ENCODE measurements at regions not wholly inside any gene's neighbourhood (a gene's known extent, or its start where the extent isn't known, plus 50 kb on each side); places are given as distances from the start of the nearest gene placed in this dataset.

DNA sequence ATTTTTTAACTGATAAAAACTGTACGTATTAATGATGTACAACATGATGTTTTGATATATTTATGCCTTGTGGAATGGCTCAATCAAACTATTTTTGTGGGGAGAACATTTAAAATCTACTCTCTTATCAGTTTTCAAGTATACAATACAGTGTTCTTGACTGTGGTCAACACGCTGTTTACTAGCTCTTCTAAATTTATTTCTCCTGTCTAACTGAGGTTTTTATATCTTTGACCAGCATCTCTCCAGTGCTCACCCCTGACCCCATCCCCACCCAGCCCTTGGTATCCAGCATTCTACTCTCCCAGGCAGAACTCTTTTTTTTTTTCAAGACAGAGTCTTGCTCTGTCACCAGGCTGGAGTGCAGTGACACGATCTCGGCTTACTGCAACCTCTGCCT is 169.6 kb upstream of the SNX2 start (continued):
- TF ChIP-seq, protein P1, sequence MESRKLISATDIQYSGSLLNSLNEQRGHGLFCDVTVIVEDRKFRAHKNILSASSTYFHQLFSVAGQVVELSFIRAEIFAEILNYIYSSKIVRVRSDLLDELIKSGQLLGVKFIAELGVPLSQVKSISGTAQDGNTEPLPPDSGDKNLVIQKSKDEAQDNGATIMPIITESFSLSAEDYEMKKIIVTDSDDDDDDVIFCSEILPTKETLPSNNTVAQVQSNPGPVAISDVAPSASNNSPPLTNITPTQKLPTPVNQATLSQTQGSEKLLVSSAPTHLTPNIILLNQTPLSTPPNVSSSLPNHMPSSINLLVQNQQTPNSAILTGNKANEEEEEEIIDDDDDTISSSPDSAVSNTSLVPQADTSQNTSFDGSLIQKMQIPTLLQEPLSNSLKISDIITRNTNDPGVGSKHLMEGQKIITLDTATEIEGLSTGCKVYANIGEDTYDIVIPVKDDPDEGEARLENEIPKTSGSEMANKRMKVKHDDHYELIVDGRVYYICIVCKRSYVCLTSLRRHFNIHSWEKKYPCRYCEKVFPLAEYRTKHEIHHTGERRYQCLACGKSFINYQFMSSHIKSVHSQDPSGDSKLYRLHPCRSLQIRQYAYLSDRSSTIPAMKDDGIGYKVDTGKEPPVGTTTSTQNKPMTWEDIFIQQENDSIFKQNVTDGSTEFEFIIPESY (IDR thresholded peaks at IDR 0.05; ENCODE audit: borderline replicate concordance, low read depth), result no peak
- TF ChIP-seq EP300 (IDR thresholded peaks at IDR 0.05; ENCODE audit: borderline replicate concordance in 1 of 2, low read depth in 1 of 2, low read length in 1 of 2), result no peak

DNA sequence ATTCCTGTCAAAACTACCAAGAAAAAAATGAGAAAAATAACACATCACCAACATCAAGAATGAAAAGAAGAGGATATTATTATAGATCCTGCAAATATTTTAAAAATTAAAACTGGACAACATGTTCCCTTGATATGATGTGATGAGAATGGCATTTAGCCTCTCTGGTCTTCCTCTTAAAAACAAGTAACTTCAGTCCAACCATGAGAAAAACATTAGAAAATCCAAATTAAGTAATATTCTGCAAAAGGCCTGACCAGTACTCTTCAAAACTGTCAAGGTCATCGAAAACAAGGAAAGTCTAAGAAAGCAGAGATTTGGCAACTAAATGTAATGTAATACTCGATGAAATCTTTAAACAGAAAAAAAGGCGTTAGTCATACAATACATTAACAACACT is 167.1 kb upstream of the SNX2 start:
- no peaks in the 10 kb centered on the region for H3F3A ChIP-seq (replicated peaks; ENCODE audit: insufficient read depth)
- no peaks in the 10 kb centered on the region for H3K27me3 ChIP-seq (ENCODE audit: insufficient read depth)
- no peaks in the 10 kb centered on the region for H4K20me1 ChIP-seq (ENCODE audit: insufficient read depth)
- no peak for DNase-seq
- no peaks in the 10 kb centered on the region for H3K4me1 ChIP-seq (ENCODE audit: control insufficient read depth in 1 of 2, insufficient read depth in 2 of 2, low read depth in 1 of 2, low read length in 1 of 2)
- H3K4me2 ChIP-seq, result no peak overlapping the region
- no peak overlapping the region for H3K27ac ChIP-seq (ENCODE audit: low read depth in 2 of 2, low read length in 1 of 2)
- no peaks in the 10 kb centered on the region for H3K79me2 ChIP-seq (ENCODE audit: insufficient read depth)
- TF ChIP-seq EZH2phosphoT487 (IDR thresholded peaks at IDR 0.05; ENCODE audit: borderline replicate concordance, low read depth) (no peak), CHD2 (IDR thresholded peaks at IDR 0.05; ENCODE audit: low read length, partially characterized antibody) (no peak), POLR2AphosphoS5 (IDR thresholded peaks at IDR 0.05; ENCODE audit: low read depth, low read length) (no peak), RXRA (IDR thresholded peaks at IDR 0.05; ENCODE audit: borderline replicate concordance, low read depth) (no peak), FOXJ3 (CRISPR knock-in tag; IDR thresholded peaks at IDR 0.05) (no peak), SMC3 (IDR thresholded peaks at IDR 0.05; ENCODE audit: low read depth, low read length) (no peak), ELF1 (IDR thresholded peaks at IDR 0.05) (no peak), NRF1 (IDR thresholded peaks at IDR 0.05; ENCODE audit: low read depth, low read length) (no peak), FOXM1 (IDR thresholded peaks at IDR 0.05; ENCODE audit: low read depth) (no peak), RFX5 (IDR thresholded peaks at IDR 0.05; ENCODE audit: low read length) (no peak), GABPA (IDR thresholded peaks at IDR 0.05; ENCODE audit: low read depth) (no peak), TAF1 (IDR thresholded peaks at IDR 0.05; ENCODE audit: borderline replicate concordance, low read depth, low read length) (no peak), RAD21 (IDR thresholded peaks at IDR 0.05; ENCODE audit: low read length) (no peak), RCOR1 (IDR thresholded peaks at IDR 0.05; ENCODE audit: low read length) (no peak), EP300 (IDR thresholded peaks at IDR 0.05; ENCODE audit: borderline replicate concordance in 1 of 2, low read depth in 1 of 2, low read length in 1 of 2) (no peak)
- TF ChIP-seq, protein P2, sequence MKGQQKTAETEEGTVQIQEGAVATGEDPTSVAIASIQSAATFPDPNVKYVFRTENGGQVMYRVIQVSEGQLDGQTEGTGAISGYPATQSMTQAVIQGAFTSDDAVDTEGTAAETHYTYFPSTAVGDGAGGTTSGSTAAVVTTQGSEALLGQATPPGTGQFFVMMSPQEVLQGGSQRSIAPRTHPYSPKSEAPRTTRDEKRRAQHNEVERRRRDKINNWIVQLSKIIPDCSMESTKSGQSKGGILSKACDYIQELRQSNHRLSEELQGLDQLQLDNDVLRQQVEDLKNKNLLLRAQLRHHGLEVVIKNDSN (IDR thresholded peaks at IDR 0.05; ENCODE audit: borderline replicate concordance, low read depth), result no peak
- TF ChIP-seq, protein P3, sequence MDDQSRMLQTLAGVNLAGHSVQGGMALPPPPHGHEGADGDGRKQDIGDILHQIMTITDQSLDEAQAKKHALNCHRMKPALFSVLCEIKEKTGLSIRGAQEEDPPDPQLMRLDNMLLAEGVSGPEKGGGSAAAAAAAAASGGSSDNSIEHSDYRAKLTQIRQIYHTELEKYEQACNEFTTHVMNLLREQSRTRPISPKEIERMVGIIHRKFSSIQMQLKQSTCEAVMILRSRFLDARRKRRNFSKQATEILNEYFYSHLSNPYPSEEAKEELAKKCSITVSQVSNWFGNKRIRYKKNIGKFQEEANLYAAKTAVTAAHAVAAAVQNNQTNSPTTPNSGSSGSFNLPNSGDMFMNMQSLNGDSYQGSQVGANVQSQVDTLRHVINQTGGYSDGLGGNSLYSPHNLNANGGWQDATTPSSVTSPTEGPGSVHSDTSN (IDR thresholded peaks at IDR 0.05), result no peak
- TF ChIP-seq, protein P4, sequence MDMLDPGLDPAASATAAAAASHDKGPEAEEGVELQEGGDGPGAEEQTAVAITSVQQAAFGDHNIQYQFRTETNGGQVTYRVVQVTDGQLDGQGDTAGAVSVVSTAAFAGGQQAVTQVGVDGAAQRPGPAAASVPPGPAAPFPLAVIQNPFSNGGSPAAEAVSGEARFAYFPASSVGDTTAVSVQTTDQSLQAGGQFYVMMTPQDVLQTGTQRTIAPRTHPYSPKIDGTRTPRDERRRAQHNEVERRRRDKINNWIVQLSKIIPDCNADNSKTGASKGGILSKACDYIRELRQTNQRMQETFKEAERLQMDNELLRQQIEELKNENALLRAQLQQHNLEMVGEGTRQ (IDR thresholded peaks at IDR 0.05; ENCODE audit: borderline replicate concordance, low read depth, low read length), result no peak
- TF ChIP-seq, protein P5, sequence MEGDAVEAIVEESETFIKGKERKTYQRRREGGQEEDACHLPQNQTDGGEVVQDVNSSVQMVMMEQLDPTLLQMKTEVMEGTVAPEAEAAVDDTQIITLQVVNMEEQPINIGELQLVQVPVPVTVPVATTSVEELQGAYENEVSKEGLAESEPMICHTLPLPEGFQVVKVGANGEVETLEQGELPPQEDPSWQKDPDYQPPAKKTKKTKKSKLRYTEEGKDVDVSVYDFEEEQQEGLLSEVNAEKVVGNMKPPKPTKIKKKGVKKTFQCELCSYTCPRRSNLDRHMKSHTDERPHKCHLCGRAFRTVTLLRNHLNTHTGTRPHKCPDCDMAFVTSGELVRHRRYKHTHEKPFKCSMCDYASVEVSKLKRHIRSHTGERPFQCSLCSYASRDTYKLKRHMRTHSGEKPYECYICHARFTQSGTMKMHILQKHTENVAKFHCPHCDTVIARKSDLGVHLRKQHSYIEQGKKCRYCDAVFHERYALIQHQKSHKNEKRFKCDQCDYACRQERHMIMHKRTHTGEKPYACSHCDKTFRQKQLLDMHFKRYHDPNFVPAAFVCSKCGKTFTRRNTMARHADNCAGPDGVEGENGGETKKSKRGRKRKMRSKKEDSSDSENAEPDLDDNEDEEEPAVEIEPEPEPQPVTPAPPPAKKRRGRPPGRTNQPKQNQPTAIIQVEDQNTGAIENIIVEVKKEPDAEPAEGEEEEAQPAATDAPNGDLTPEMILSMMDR (IDR thresholded peaks at IDR 0.05), result no peak
- TF ChIP-seq, protein P6, sequence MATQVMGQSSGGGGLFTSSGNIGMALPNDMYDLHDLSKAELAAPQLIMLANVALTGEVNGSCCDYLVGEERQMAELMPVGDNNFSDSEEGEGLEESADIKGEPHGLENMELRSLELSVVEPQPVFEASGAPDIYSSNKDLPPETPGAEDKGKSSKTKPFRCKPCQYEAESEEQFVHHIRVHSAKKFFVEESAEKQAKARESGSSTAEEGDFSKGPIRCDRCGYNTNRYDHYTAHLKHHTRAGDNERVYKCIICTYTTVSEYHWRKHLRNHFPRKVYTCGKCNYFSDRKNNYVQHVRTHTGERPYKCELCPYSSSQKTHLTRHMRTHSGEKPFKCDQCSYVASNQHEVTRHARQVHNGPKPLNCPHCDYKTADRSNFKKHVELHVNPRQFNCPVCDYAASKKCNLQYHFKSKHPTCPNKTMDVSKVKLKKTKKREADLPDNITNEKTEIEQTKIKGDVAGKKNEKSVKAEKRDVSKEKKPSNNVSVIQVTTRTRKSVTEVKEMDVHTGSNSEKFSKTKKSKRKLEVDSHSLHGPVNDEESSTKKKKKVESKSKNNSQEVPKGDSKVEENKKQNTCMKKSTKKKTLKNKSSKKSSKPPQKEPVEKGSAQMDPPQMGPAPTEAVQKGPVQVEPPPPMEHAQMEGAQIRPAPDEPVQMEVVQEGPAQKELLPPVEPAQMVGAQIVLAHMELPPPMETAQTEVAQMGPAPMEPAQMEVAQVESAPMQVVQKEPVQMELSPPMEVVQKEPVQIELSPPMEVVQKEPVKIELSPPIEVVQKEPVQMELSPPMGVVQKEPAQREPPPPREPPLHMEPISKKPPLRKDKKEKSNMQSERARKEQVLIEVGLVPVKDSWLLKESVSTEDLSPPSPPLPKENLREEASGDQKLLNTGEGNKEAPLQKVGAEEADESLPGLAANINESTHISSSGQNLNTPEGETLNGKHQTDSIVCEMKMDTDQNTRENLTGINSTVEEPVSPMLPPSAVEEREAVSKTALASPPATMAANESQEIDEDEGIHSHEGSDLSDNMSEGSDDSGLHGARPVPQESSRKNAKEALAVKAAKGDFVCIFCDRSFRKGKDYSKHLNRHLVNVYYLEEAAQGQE (IDR thresholded peaks at IDR 0.05; ENCODE audit: low read depth, low read length), result no peak
- ChIA-PET POLR2A (no interaction called here), CTCF (interaction anchor here (0.7 to 1.0 kb wide), 2 partner anchors 412 to 667 kb away, joined by 3 read pairs; no protein-coding TSS in a partner anchor)
- H2AFZ ChIP-seq (ENCODE audit: low read depth), result no peak overlapping the region
- no peak overlapping the region for H3K9ac ChIP-seq
- no peaks in the 10 kb centered on the region for H3K9me2 ChIP-seq
- no peaks in the 10 kb centered on the region for H3K36me3 ChIP-seq (replicated peaks in 1 of 2; ENCODE audit: control insufficient read depth in 1 of 2, insufficient read depth in 2 of 2, low read length in 1 of 2)
- H3K4me3 ChIP-seq (ENCODE audit: low read depth in 2 of 2, low read length in 1 of 2), result no peak overlapping the region
- WGBS (ENCODE audit: low lambda C conversion rate), result 58% methylated on average over 3 of the region's 3 CpGs
- H3K9me3 ChIP-seq, result no peaks in the 10 kb centered on the region
